ENCODE measurements at regions not wholly inside any gene's neighbourhood (a gene's known extent, or its start where the extent isn't known, plus 50 kb on each side); places are given as distances from the start of the nearest gene placed in this dataset.
"Not testable (repeated sequence)": the region's sequence is repeated elsewhere in the genome, so short reads cannot be mapped to it uniquely, and the experiment has no call there.

DNA sequence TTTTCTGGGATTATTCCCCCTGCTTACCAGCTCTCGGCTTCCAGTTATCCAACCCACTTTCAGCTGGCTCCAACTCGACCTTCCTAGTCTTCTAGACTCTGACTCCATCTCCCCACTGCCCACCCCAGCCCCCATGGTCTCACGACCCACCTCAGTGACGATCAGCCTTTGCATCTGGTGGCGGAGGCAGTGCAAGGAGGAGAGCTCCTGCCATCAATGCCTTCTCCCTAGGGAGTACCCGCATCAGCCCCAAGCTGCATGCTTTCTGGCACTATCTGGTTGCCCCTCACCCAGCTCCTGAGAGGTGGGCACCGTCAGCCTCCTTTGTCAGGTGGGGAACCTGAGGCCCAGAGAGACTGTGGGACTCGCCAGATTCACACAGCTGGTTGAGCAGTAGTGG, 72.6 kb upstream of the RPL38 start:
- Mint-ChIP-seq H3K27me3 (ENCODE audit: unreplicated experiment) (peaks cover 2% of the 10 kb centered on the region), H3K4me1 (ENCODE audit: unreplicated experiment) (peaks cover 5% of the 10 kb centered on the region), H3K36me3 (ENCODE audit: low read depth, unreplicated experiment) (no peaks in the 10 kb centered on the region), H3K27ac (ENCODE audit: unreplicated experiment) (no peak overlapping the region), H3K9me3 (ENCODE audit: unreplicated experiment) (no peaks in the 10 kb centered on the region), H3K4me3 (ENCODE audit: unreplicated experiment) (no peak overlapping the region)
- no peak for DNase-seq (ENCODE audit: low spot score)
- TF ChIP-seq, protein P1, sequence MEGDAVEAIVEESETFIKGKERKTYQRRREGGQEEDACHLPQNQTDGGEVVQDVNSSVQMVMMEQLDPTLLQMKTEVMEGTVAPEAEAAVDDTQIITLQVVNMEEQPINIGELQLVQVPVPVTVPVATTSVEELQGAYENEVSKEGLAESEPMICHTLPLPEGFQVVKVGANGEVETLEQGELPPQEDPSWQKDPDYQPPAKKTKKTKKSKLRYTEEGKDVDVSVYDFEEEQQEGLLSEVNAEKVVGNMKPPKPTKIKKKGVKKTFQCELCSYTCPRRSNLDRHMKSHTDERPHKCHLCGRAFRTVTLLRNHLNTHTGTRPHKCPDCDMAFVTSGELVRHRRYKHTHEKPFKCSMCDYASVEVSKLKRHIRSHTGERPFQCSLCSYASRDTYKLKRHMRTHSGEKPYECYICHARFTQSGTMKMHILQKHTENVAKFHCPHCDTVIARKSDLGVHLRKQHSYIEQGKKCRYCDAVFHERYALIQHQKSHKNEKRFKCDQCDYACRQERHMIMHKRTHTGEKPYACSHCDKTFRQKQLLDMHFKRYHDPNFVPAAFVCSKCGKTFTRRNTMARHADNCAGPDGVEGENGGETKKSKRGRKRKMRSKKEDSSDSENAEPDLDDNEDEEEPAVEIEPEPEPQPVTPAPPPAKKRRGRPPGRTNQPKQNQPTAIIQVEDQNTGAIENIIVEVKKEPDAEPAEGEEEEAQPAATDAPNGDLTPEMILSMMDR (IDR thresholded peaks at IDR 0.05; ENCODE audit: unreplicated experiment), result no peak

DNA sequence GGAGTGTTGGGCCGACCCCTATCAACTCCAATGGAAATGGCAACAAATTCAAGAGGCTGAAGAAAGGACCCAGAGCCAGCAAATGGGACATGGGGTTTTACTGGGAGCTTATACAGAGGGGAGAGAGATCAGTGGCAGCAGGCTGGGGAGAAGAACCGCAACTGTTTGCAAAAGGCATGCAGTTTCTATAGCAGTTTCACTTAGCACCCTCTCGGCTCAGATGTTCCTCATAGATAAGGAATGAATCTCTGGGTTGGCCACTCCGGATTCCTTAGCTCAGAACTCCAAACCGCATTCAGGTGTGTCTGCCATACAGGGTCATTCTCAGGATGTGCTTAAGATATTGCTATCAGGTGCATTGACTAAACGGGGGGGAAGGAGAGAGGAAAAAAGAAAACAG, 71.1 kb upstream of the RPL38 start:
- TF ChIP-seq, protein P1 (IDR thresholded peaks at IDR 0.05; ENCODE audit: unreplicated experiment), result no peak

DNA sequence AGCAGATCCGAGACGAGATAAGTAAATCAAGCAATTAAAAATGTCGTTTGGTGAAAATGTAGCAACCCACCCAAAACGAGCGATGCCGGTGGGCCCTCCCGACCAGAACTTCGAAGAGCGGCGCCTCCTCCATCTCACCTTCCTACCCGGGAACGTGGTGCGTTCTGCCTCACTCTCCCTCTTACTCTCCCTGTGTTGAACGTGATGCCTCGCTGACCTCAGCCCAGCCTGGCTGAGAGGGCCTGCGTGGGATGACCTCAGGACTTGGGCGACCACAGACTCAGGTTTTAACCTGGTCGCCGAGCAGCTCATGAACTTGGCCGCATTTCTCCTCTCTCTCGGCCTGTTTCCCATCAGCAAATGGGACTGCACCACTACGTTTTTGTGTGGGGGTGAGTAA, 69.7 kb upstream of the RPL38 start:
- Mint-ChIP-seq H3K9me3 (ENCODE audit: unreplicated experiment) (no peaks in the 10 kb centered on the region), H3K27ac (ENCODE audit: unreplicated experiment) (no peak overlapping the region), H3K36me3 (ENCODE audit: low read depth, unreplicated experiment) (no peaks in the 10 kb centered on the region), H3K4me1 (ENCODE audit: unreplicated experiment) (no peaks in the 10 kb centered on the region), H3K27me3 (ENCODE audit: unreplicated experiment) (no peaks in the 10 kb centered on the region), H3K4me3 (ENCODE audit: unreplicated experiment) (no peak overlapping the region)
- no peak for DNase-seq (ENCODE audit: low spot score)
- TF ChIP-seq, protein P1 (IDR thresholded peaks at IDR 0.05; ENCODE audit: unreplicated experiment), result no peak

More for the DNA sequence above, 71.1 kb upstream of the RPL38 start:
- no peaks in the 10 kb centered on the region for H3K9me3 Mint-ChIP-seq (ENCODE audit: unreplicated experiment)
- peaks cover 1% of the 10 kb centered on the region for H3K27me3 Mint-ChIP-seq (ENCODE audit: unreplicated experiment)
- H3K4me1 Mint-ChIP-seq (ENCODE audit: unreplicated experiment), result no peaks in the 10 kb centered on the region
- no peaks in the 10 kb centered on the region for H3K36me3 Mint-ChIP-seq (ENCODE audit: low read depth, unreplicated experiment)
- H3K4me3 Mint-ChIP-seq (ENCODE audit: unreplicated experiment), result no peak overlapping the region
- no peak overlapping the region for H3K27ac Mint-ChIP-seq (ENCODE audit: unreplicated experiment)
- no peak for DNase-seq (ENCODE audit: low spot score)

DNA sequence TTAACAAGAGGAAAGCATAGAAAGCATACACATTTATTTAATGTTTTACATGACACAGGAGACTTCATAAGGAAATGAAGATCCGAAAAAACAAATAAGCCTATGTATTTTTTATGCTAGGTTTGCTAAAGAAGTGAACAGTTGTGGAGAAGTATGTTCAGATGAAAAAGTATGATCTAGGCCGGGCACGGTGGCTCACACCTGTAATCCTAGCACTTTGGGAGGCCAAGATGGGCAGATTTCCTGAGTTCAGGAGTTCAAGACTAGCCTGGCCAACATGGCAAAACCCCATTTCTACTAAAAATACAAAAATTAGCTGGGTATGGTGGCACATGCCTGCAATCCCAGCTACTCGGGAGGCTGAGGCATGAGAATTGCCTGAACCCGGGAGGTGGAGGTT, 69.2 kb upstream of the RPL38 start:
- H3K27ac Mint-ChIP-seq (ENCODE audit: unreplicated experiment); H3K4me1 Mint-ChIP-seq (ENCODE audit: unreplicated experiment); H3K9me3 Mint-ChIP-seq (ENCODE audit: unreplicated experiment); H3K4me3 Mint-ChIP-seq (ENCODE audit: unreplicated experiment); H3K36me3 Mint-ChIP-seq (ENCODE audit: low read depth, unreplicated experiment); DNase-seq (ENCODE audit: low spot score); H3K27me3 Mint-ChIP-seq (ENCODE audit: unreplicated experiment): not testable (repeated sequence)

DNA sequence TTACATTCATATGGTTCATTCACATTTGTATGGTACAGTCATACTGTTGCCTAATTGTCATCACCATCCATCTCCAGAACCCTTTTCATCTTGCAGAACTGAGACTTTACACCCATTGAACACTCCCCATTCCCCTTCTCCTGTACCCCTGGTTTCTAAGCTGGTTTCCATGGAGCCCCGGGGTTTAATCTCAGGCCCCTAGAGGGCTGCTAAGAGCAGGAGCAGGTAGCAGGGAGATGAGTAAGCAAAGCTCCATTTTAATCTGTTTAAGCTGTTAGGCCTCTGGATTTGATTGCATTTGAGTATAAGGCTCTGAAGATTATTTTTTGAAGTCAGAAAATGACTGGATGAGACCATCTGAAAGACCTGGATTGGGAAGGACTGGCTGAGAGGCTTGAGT, 68.5 kb upstream of the RPL38 start:
- no peak overlapping the region for H3K4me3 Mint-ChIP-seq (ENCODE audit: unreplicated experiment)
- H3K27me3 Mint-ChIP-seq (ENCODE audit: unreplicated experiment), result no peaks in the 10 kb centered on the region
- peaks cover 6% of the 10 kb centered on the region for H3K9me3 Mint-ChIP-seq (ENCODE audit: unreplicated experiment)
- H3K27ac Mint-ChIP-seq (ENCODE audit: unreplicated experiment), result no peak overlapping the region
- TF ChIP-seq, protein P1 (IDR thresholded peaks at IDR 0.05; ENCODE audit: unreplicated experiment), result no peak
- no peak for DNase-seq (ENCODE audit: low spot score)
- no peaks in the 10 kb centered on the region for H3K4me1 Mint-ChIP-seq (ENCODE audit: unreplicated experiment)
- peaks cover 4% of the 10 kb centered on the region for H3K36me3 Mint-ChIP-seq (ENCODE audit: low read depth, unreplicated experiment)

All from endothelial cell (in vitro differentiated cells).